Uterus (tissue), 3 donors: ENCODE measurements at regions not wholly inside any gene's neighbourhood (a gene's known extent, or its start where the extent isn't known, plus 50 kb on each side); places are given as distances from the start of the nearest gene placed in this dataset.

Experiments used
- DNase-seq, 2 donors: peaks; one replicate each; pipeline ENCODE4 v3.0.0-alpha.2; 2019 to 2020
- H3K27ac ChIP-seq, 2 donors: fragments of 200-600 bp; sonication (generic); 1 replicate in 1 of 2; 2 replicates in 1 of 2; pipeline ENCODE4 v1.5.1; 2016 to 2018
- H3K27me3 ChIP-seq, 2 donors: fragments of 200-600 bp; sonication (generic); one replicate each; pipeline ENCODE4 v1.5.1; 2018 to 2019; ENCODE audit warnings: control low read depth in 1 of 2
- H3K36me3 ChIP-seq, 2 donors: fragments of 200-600 bp; sonication (generic); one replicate each; pipeline ENCODE4 v1.5.1; 2019; ENCODE audit warnings: control low read depth in 1 of 2
- H3K4me1 ChIP-seq, 2 donors: fragments of 200-600 bp; sonication (generic); one replicate each; pipeline ENCODE4 v1.5.1; 2018 to 2019; ENCODE audit warnings: control low read depth in 1 of 2
- H3K4me3 ChIP-seq, 2 donors: fragments of 200-600 bp; sonication (generic); 1 replicate in 1 of 2; 2 replicates in 1 of 2; pipeline ENCODE4 v1.5.1; 2018 to 2019; ENCODE audit warnings: mild to moderate bottlenecking in 1 of 2
- H3K9me3 ChIP-seq, 2 donors: fragments of 200-600 bp; sonication (generic); one replicate each; pipeline ENCODE4 v1.5.1; 2019; ENCODE audit warnings: control low read depth in 1 of 2
- CTCF ChIP-seq, 4 experiments: fragments of 200-600 bp in 2 of 4; fragments of 450-650 bp in 2 of 4; sonication (generic) in 2 of 4; IDR thresholded peaks; one replicate each; pipeline ENCODE4 v1.5.1; 2016 to 2019; ENCODE audit warnings: antibody characterized with exemption in 4 of 4, mild to moderate bottlenecking in 2 of 4, moderate library complexity in 1 of 4
- POLR2A ChIP-seq, 2 donors: fragments of 450-650 bp; IDR thresholded peaks; one replicate each; pipeline ENCODE4 v1.6.1; 2016; ENCODE audit warnings: antibody characterized with exemption in 2 of 2, mild to moderate bottlenecking in 1 of 2, moderate library complexity in 1 of 2
- intact Hi-C: fragments of 100-400 bp; cut with DNase I; formaldehyde crosslinking; loops from one replicate; pipeline ENCODE4 v1.15.1; 2023; ENCODE audit warnings: low total_unique reads
- donor health status: DM: yes; HTN: yes; CAD: no.

- no peaks in the 10 kb centered on the region for H3K27me3 ChIP-seq
- DNase-seq: no peak
- no peak overlapping the region for H3K4me3 ChIP-seq
- no peak overlapping the region for H3K27ac ChIP-seq
- intact Hi-C loops: no loop called here
- TF ChIP-seq POLR2A (IDR thresholded peaks at IDR 0.05): no peak
- no peak for TF ChIP-seq CTCF (IDR thresholded peaks at IDR 0.05)
- H3K4me1 ChIP-seq: no peaks in the 10 kb centered on the region
- H3K36me3 ChIP-seq: no peaks in the 10 kb centered on the region
- no peaks in the 10 kb centered on the region for H3K9me3 ChIP-seq
Measured at GRCh38 chr6:14317387-14317970, 199.9 kb downstream of the CD83 start.

GRCh38 chr6:14320332-14320731 is 202.8 kb downstream of the CD83 start:
- intact Hi-C loops: no loop called here
- DNase-seq: no peak
- no peaks in the 10 kb centered on the region for H3K9me3 ChIP-seq
- H3K27me3 ChIP-seq: no peaks in the 10 kb centered on the region
- H3K27ac ChIP-seq: no peak overlapping the region
- TF ChIP-seq POLR2A (IDR thresholded peaks at IDR 0.05): no peak
- no peak for TF ChIP-seq CTCF (IDR thresholded peaks at IDR 0.05)
- no peak overlapping the region for H3K4me3 ChIP-seq
- H3K36me3 ChIP-seq: no peaks in the 10 kb centered on the region
- no peaks in the 10 kb centered on the region for H3K4me1 ChIP-seq

- H3K9me3 ChIP-seq: no peaks in the 10 kb centered on the region
- DNase-seq: no peak
- no peaks in the 10 kb centered on the region for H3K27me3 ChIP-seq
- no peaks in the 10 kb centered on the region for H3K4me1 ChIP-seq
- H3K36me3 ChIP-seq: no peaks in the 10 kb centered on the region
- intact Hi-C loops: no loop called here
- TF ChIP-seq POLR2A (IDR thresholded peaks at IDR 0.05): no peak
- TF ChIP-seq CTCF (IDR thresholded peaks at IDR 0.05): no peak
- H3K4me3 ChIP-seq: no peak overlapping the region
- no peak overlapping the region for H3K27ac ChIP-seq
Measured at GRCh38 chr6:14321992-14322772, 204.6 kb downstream of the CD83 start.

GRCh38 chr6:14322841-14323240 is 205.3 kb downstream of the CD83 start:
- H3K9me3 ChIP-seq: no peaks in the 10 kb centered on the region
- TF ChIP-seq CTCF (IDR thresholded peaks at IDR 0.05) (no peak), POLR2A (IDR thresholded peaks at IDR 0.05) (no peak)
- DNase-seq: no peak
- H3K36me3 ChIP-seq: no peaks in the 10 kb centered on the region
- intact Hi-C loops: no loop called here
- no peak overlapping the region for H3K27ac ChIP-seq
- no peaks in the 10 kb centered on the region for H3K27me3 ChIP-seq
- H3K4me1 ChIP-seq: no peaks in the 10 kb centered on the region
- no peak overlapping the region for H3K4me3 ChIP-seq

GRCh38 chr6:14326774-14327173 is 209.2 kb downstream of the CD83 start:
- Histone ChIP-seq H3K27me3 (no peaks in the 10 kb centered on the region), H3K27ac (no peak overlapping the region), H3K4me1 (no peaks in the 10 kb centered on the region), H3K9me3 (no peaks in the 10 kb centered on the region), H3K36me3 (no peaks in the 10 kb centered on the region), H3K4me3 (no peak overlapping the region)
- intact Hi-C loops: no loop called here
- TF ChIP-seq POLR2A (IDR thresholded peaks at IDR 0.05): no peak
- TF ChIP-seq CTCF (IDR thresholded peaks at IDR 0.05): no peak
- DNase-seq: no peak
